RWPE2 (cell line): ENCODE measurements at regions not wholly inside any gene's neighbourhood (a gene's known extent, or its start where the extent isn't known, plus 50 kb on each side); places are given as distances from the start of the nearest gene placed in this dataset.

Experiments
- ATAC-seq: fragments of 200-7000 bp; cut with Tn5 transposase; 3 replicates; pipeline ENCODE4 v1.9.1; 2021; ENCODE audit warnings: low read depth
- DNase-seq: peaks from one replicate; pipeline ENCODE4 v3.0.0-alpha.2; 2020; ENCODE audit warnings: low spot score
- H3K27ac ChIP-seq: fragments of 450-650 bp; 2 replicates; pipeline ENCODE4 v1.5.1; 2017; ENCODE audit warnings: mild to moderate bottlenecking; ENCODE audit not compliant: poor library complexity, severe bottlenecking
- H3K27me3 ChIP-seq: fragments of 250-450 bp; sonication (Bioruptor Pico); 2 replicates; pipeline ENCODE4 v1.5.1; 2021; ENCODE audit warnings: mild to moderate bottlenecking, moderate library complexity; ENCODE audit not compliant: insufficient read depth, poor library complexity, severe bottlenecking
- H3K36me3 ChIP-seq: fragments of 250-450 bp; sonication (Bioruptor Pico); 2 replicates; pipeline ENCODE4 v1.5.1; 2020; ENCODE audit warnings: low read depth, mild to moderate bottlenecking, moderate library complexity
- H3K4me1 ChIP-seq: fragments of 250-450 bp; sonication (Bioruptor Pico); 2 replicates; pipeline ENCODE4 v1.5.1; 2021; ENCODE audit warnings: mild to moderate bottlenecking, moderate library complexity; ENCODE audit not compliant: insufficient read depth, poor library complexity, severe bottlenecking
- H3K4me3 ChIP-seq: fragments of 250-450 bp; sonication (Bioruptor Pico); 2 replicates; pipeline ENCODE4 v1.5.1; 2021; ENCODE audit warnings: mild to moderate bottlenecking, moderate library complexity; ENCODE audit not compliant: severe bottlenecking
- H3K9me3 ChIP-seq: fragments of 250-450 bp; sonication (Bioruptor Pico); 2 replicates; pipeline ENCODE4 v1.5.1; 2021; ENCODE audit warnings: mild to moderate bottlenecking, moderate library complexity; ENCODE audit not compliant: severe bottlenecking
- CTCF ChIP-seq: fragments of 450-650 bp; IDR thresholded peaks from one replicate; pipeline ENCODE4 v1.5.1; 2017; ENCODE audit warnings: mild to moderate bottlenecking, moderate library complexity; ENCODE audit not compliant: poor library complexity, severe bottlenecking

DNA sequence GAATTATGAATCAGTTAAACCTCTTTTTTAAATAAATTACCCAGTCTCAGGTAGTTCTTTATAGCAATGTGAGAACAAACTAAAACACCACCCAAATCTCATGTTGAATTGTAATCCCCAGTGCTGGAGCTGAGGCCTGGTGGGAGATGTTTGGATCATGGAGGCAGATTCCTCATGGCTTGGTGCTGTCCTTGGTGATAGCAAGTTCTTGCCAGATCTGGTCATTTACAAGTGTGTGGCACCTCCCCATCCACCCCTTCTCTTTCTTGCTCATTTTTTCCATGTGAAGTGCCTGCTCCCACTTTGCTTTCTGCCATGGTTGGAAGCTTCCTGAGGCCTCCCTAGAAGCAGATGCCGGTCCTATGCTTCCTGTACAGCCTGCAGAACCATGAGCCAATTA is 102.1 kb upstream of the ANO4 start:
- Histone ChIP-seq H3K36me3 (no peaks in the 10 kb centered on the region), H3K4me3 (no peak overlapping the region), H3K4me1 (no peaks in the 10 kb centered on the region), H3K27me3 (no peaks in the 10 kb centered on the region), H3K27ac (no peak overlapping the region), H3K9me3 (no peaks in the 10 kb centered on the region)
- DNase-seq (no peak), ATAC-seq (no peak)
- no peak for TF ChIP-seq CTCF

GRCh38 chr12:100698518-100698917 is 96.1 kb upstream of the ANO4 start:
- DNase-seq = no peak
- no peak for TF ChIP-seq CTCF
- no peaks in the 10 kb centered on the region for H3K9me3 ChIP-seq
- H3K36me3 ChIP-seq = no peaks in the 10 kb centered on the region
- ATAC-seq = peak; percentile 29; the same call in 1 of the 3 replicates
- no peak overlapping the region for H3K4me3 ChIP-seq
- H3K27ac ChIP-seq = no peak overlapping the region
- H3K4me1 ChIP-seq = no peaks in the 10 kb centered on the region
- no peaks in the 10 kb centered on the region for H3K27me3 ChIP-seq

DNA sequence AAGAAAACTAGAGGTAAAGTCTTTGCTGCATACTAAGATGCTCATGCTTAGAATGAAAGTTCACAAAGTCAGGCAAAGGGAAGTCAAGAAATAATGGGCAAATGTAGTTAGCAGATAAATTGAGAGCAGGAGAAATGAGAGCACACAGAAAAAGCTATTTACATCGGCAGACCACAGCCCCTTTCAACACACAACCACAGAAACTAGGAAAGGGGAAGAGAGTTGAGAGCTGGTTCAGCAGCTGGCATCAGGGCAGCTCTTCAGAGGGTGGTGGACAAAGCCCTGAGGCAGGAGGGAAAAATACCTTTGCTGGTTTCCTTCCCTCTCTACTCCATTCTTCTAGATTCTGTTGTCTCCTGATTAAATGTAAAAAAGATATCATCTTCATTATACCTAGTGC is 95.4 kb upstream of the ANO4 start:
- Histone ChIP-seq H3K9me3 (no peaks in the 10 kb centered on the region), H3K36me3 (no peaks in the 10 kb centered on the region), H3K27me3 (no peaks in the 10 kb centered on the region), H3K4me1 (no peaks in the 10 kb centered on the region), H3K4me3 (no peak overlapping the region), H3K27ac (no peak overlapping the region)
- ATAC-seq (no peak), DNase-seq (no peak)
- no peak for TF ChIP-seq CTCF

GRCh38 chr12:100703337-100703736 is 91.2 kb upstream of the ANO4 start:
- Histone ChIP-seq H3K4me3 (no peak overlapping the region), H3K36me3 (no peaks in the 10 kb centered on the region), H3K27me3 (no peaks in the 10 kb centered on the region), H3K9me3 (no peaks in the 10 kb centered on the region), H3K4me1 (peaks cover 11% of the 10 kb centered on the region), H3K27ac (no peak overlapping the region)
- no peak for ATAC-seq
- no peak for DNase-seq
- TF ChIP-seq CTCF = no peak

DNA sequence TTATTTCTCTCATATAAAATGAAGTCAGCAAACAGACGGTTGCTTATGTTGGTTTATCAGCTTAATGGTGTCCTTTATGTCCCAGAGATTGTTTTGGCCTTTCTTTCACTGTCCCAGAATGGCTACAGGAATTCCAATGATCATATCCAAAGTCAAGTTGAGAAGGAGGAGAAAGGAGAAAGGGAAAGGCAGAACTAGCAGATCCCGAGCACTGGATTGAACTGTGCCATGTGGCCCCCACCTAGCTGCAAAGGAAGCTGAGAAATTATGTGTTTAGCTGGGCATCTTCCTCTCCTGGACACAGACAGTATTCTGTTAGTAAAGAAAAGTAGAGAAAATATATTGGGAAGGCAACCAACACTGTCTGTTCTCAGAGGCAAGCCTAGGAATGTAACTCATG is 90.7 kb upstream of the ANO4 start:
- no peak overlapping the region for H3K27ac ChIP-seq
- no peak for DNase-seq
- H3K4me1 ChIP-seq = peaks cover 11% of the 10 kb centered on the region
- H3K27me3 ChIP-seq = no peaks in the 10 kb centered on the region
- H3K4me3 ChIP-seq = no peak overlapping the region
- H3K9me3 ChIP-seq = no peaks in the 10 kb centered on the region
- TF ChIP-seq CTCF = no peak
- no peaks in the 10 kb centered on the region for H3K36me3 ChIP-seq
- ATAC-seq = no peak
